ENCODE measurements at regions not wholly inside any gene's neighbourhood (a gene's known extent, or its start where the extent isn't known, plus 50 kb on each side); places are given as distances from the start of the nearest gene placed in this dataset.

DNA sequence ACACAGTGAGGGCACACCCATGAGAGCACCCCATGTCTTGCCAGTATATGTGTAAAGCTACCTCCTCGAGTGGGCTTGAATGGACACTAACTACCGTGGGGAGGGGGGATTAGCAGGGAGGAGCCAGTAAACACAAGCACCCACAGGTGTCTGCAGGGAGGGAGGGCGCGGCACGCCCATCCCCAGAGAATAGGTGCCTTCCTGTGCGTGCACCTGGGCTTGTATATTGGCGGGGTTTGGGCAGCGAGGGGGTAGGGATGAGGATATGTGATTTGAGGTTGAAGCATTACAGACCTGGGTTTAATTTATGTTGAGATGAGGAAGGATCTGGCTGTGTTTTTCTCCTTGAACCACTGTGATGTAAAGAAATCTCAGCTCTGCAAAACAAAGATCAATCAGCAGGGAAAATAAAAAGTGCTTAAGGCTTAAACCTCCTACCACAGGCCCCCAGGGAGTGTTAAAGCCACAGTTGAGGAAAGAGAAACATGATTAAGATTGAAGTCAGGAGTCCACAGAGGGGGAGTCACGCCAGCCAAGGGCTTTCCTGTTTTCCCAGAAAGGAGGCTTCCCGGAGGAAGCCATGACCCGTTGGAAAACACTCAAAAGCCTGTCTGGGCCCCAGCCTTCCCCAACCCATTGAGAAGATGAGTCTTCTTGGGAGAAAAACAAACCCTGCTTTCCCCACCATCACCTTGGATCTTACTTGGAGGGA is 80.0 kb downstream of the CAMK2N1 start:
- TF ChIP-seq ZFP30 (CRISPR knock-in tag; IDR thresholded peaks at IDR 0.05) (no peak), ARNTL (CRISPR knock-in tag; IDR thresholded peaks at IDR 0.05; ENCODE audit: borderline replicate concordance, low read depth) (no peak), ZNF70 (CRISPR knock-in tag; IDR thresholded peaks at IDR 0.05) (no peak), ZFP3 (CRISPR knock-in tag; IDR thresholded peaks at IDR 0.05) (no peak), TOX (CRISPR knock-in tag; IDR thresholded peaks at IDR 0.05; ENCODE audit: borderline replicate concordance) (no peak), OSR1 (CRISPR knock-in tag; IDR thresholded peaks at IDR 0.05) (no peak), ZNF565 (CRISPR knock-in tag; conservative IDR thresholded peaks at IDR 0.05; ENCODE audit: low read depth) (no peak), RARB (CRISPR knock-in tag; IDR thresholded peaks at IDR 0.05) (no peak)
- TF ChIP-seq, protein P1, sequence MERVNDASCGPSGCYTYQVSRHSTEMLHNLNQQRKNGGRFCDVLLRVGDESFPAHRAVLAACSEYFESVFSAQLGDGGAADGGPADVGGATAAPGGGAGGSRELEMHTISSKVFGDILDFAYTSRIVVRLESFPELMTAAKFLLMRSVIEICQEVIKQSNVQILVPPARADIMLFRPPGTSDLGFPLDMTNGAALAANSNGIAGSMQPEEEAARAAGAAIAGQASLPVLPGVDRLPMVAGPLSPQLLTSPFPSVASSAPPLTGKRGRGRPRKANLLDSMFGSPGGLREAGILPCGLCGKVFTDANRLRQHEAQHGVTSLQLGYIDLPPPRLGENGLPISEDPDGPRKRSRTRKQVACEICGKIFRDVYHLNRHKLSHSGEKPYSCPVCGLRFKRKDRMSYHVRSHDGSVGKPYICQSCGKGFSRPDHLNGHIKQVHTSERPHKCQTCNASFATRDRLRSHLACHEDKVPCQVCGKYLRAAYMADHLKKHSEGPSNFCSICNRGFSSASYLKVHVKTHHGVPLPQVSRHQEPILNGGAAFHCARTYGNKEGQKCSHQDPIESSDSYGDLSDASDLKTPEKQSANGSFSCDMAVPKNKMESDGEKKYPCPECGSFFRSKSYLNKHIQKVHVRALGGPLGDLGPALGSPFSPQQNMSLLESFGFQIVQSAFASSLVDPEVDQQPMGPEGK (CRISPR knock-in tag; IDR thresholded peaks at IDR 0.05; ENCODE audit: borderline replicate concordance): no peak
- TF ChIP-seq, protein P2, sequence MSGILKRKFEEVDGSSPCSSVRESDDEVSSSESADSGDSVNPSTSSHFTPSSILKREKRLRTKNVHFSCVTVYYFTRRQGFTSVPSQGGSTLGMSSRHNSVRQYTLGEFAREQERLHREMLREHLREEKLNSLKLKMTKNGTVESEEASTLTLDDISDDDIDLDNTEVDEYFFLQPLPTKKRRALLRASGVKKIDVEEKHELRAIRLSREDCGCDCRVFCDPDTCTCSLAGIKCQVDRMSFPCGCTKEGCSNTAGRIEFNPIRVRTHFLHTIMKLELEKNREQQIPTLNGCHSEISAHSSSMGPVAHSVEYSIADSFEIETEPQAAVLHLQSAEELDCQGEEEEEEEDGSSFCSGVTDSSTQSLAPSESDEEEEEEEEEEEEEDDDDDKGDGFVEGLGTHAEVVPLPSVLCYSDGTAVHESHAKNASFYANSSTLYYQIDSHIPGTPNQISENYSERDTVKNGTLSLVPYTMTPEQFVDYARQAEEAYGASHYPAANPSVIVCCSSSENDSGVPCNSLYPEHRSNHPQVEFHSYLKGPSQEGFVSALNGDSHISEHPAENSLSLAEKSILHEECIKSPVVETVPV (CRISPR knock-in tag; IDR thresholded peaks at IDR 0.05): no peak
- TF ChIP-seq, protein P3, sequence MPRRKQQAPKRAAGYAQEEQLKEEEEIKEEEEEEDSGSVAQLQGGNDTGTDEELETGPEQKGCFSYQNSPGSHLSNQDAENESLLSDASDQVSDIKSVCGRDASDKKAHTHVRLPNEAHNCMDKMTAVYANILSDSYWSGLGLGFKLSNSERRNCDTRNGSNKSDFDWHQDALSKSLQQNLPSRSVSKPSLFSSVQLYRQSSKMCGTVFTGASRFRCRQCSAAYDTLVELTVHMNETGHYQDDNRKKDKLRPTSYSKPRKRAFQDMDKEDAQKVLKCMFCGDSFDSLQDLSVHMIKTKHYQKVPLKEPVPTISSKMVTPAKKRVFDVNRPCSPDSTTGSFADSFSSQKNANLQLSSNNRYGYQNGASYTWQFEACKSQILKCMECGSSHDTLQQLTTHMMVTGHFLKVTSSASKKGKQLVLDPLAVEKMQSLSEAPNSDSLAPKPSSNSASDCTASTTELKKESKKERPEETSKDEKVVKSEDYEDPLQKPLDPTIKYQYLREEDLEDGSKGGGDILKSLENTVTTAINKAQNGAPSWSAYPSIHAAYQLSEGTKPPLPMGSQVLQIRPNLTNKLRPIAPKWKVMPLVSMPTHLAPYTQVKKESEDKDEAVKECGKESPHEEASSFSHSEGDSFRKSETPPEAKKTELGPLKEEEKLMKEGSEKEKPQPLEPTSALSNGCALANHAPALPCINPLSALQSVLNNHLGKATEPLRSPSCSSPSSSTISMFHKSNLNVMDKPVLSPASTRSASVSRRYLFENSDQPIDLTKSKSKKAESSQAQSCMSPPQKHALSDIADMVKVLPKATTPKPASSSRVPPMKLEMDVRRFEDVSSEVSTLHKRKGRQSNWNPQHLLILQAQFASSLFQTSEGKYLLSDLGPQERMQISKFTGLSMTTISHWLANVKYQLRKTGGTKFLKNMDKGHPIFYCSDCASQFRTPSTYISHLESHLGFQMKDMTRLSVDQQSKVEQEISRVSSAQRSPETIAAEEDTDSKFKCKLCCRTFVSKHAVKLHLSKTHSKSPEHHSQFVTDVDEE (CRISPR knock-in tag; IDR thresholded peaks at IDR 0.05): no peak
- TF ChIP-seq, protein P4, sequence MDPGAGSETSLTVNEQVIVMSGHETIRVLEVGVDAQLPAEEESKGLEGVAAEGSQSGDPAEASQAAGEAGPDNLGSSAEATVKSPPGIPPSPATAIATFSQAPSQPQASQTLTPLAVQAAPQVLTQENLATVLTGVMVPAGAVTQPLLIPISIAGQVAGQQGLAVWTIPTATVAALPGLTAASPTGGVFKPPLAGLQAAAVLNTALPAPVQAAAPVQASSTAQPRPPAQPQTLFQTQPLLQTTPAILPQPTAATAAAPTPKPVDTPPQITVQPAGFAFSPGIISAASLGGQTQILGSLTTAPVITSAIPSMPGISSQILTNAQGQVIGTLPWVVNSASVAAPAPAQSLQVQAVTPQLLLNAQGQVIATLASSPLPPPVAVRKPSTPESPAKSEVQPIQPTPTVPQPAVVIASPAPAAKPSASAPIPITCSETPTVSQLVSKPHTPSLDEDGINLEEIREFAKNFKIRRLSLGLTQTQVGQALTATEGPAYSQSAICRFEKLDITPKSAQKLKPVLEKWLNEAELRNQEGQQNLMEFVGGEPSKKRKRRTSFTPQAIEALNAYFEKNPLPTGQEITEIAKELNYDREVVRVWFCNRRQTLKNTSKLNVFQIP (CRISPR knock-in tag; IDR thresholded peaks at IDR 0.05; ENCODE audit: borderline replicate concordance, low read depth): no peak
